ENCODE measurements at regions not wholly inside any gene's neighbourhood (a gene's known extent, or its start where the extent isn't known, plus 50 kb on each side); places are given as distances from the start of the nearest gene placed in this dataset.

GRCh38 chr3:187966636-187967406 is 187.1 kb upstream of the LPP start:
- Histone ChIP-seq H3K4me1 (peaks cover 100% of the 10 kb centered on the region), H3K4me2 (peak overlapping the region; percentile 79), H3K27me3 (no peaks in the 10 kb centered on the region), H3K27ac (peak overlapping the region; percentile 92), H4K20me1 (no peaks in the 10 kb centered on the region), H3K36me3 (no peaks in the 10 kb centered on the region), H3K9me3 (no peaks in the 10 kb centered on the region), H3K9ac (peak overlapping the region; percentile 58), H3K4me3 (no peak overlapping the region)
- no peak for TF ChIP-seq Cebpa-rat (IDR thresholded peaks at IDR 0.05)

- no peaks in the 10 kb centered on the region for H4K20me1 ChIP-seq
- H3K4me2 ChIP-seq: peak overlapping the region; percentile 79
- H3K4me1 ChIP-seq: peaks cover 100% of the 10 kb centered on the region
- H3K4me3 ChIP-seq: no peak overlapping the region
- no peaks in the 10 kb centered on the region for H3K9me3 ChIP-seq
- no peaks in the 10 kb centered on the region for H3K27me3 ChIP-seq
- TF ChIP-seq Cebpa-rat (IDR thresholded peaks at IDR 0.05): no peak
- H3K36me3 ChIP-seq: no peaks in the 10 kb centered on the region
- H3K9ac ChIP-seq: peak overlapping the region; percentile 58; the same call in 1 of the 2 replicates
- peak overlapping the region; percentile 92 for H3K27ac ChIP-seq
These were observed 186.0 kb upstream of the LPP start for GRCh38 chr3:187967993-187968392.

- H3K4me3 ChIP-seq: peak overlapping the region; percentile 13; the same call in 1 of the 2 replicates
- H3K27ac ChIP-seq: peak overlapping the region; percentile 92
- H3K4me1 ChIP-seq: peaks cover 100% of the 10 kb centered on the region
- H3K27me3 ChIP-seq: no peaks in the 10 kb centered on the region
- peak overlapping the region; percentile 36; the same call in 1 of the 2 replicates for H3K9ac ChIP-seq
- TF ChIP-seq Cebpa-rat (IDR thresholded peaks at IDR 0.05): no peak
- H3K9me3 ChIP-seq: no peaks in the 10 kb centered on the region
- no peaks in the 10 kb centered on the region for H4K20me1 ChIP-seq
- H3K36me3 ChIP-seq: no peaks in the 10 kb centered on the region
- H3K4me2 ChIP-seq: peak overlapping the region; percentile 79
These were observed 184.9 kb upstream of the LPP start for GRCh38 chr3:187968883-187969580.

GRCh38 chr3:187969581-187969950 is 184.4 kb upstream of the LPP start:
- H3K9ac ChIP-seq: peak overlapping the region; percentile 36; the same call in 1 of the 2 replicates
- H3K36me3 ChIP-seq: no peaks in the 10 kb centered on the region
- TF ChIP-seq Cebpa-rat (IDR thresholded peaks at IDR 0.05): no peak
- H3K4me2 ChIP-seq: peak overlapping the region; percentile 79
- no peaks in the 10 kb centered on the region for H3K27me3 ChIP-seq
- peak overlapping the region; percentile 92 for H3K27ac ChIP-seq
- no peaks in the 10 kb centered on the region for H4K20me1 ChIP-seq
- no peaks in the 10 kb centered on the region for H3K9me3 ChIP-seq
- H3K4me3 ChIP-seq: peak overlapping the region; percentile 13; the same call in 1 of the 2 replicates
- H3K4me1 ChIP-seq: peaks cover 100% of the 10 kb centered on the region

- H3K4me3 ChIP-seq: no peak overlapping the region
- no peak for TF ChIP-seq Cebpa-rat (IDR thresholded peaks at IDR 0.05)
- peak overlapping the region; percentile 79 for H3K4me2 ChIP-seq
- H4K20me1 ChIP-seq: no peaks in the 10 kb centered on the region
- H3K9me3 ChIP-seq: no peaks in the 10 kb centered on the region
- H3K27me3 ChIP-seq: no peaks in the 10 kb centered on the region
- H3K27ac ChIP-seq: peak overlapping the region; percentile 92
- H3K9ac ChIP-seq: peak overlapping the region; percentile 36; the same call in 1 of the 2 replicates
- H3K4me1 ChIP-seq: peaks cover 100% of the 10 kb centered on the region
- H3K36me3 ChIP-seq: no peaks in the 10 kb centered on the region
These were observed 183.9 kb upstream of the LPP start for GRCh38 chr3:187970106-187970505.

GRCh38 chr3:187971629-187972028 is 182.3 kb upstream of the LPP start:
- Histone ChIP-seq H3K4me3 (no peak overlapping the region), H3K27me3 (no peaks in the 10 kb centered on the region), H3K4me1 (peaks cover 100% of the 10 kb centered on the region), H3K9ac (no peak overlapping the region), H3K4me2 (peak overlapping the region; percentile 79), H3K27ac (peak overlapping the region; percentile 92), H3K9me3 (no peaks in the 10 kb centered on the region), H4K20me1 (no peaks in the 10 kb centered on the region), H3K36me3 (no peaks in the 10 kb centered on the region)
- no peak for TF ChIP-seq Cebpa-rat (IDR thresholded peaks at IDR 0.05)

GRCh38 chr3:187972454-187972853 is 181.5 kb upstream of the LPP start:
- Histone ChIP-seq H3K27ac (peak overlapping the region; percentile 92; the same call in 1 of the 2 replicates), H3K9me3 (peaks cover under 1% of the 10 kb centered on the region; the same call in 1 of the 2 replicates), H3K27me3 (no peaks in the 10 kb centered on the region), H3K4me1 (peaks cover 99% of the 10 kb centered on the region), H3K36me3 (no peaks in the 10 kb centered on the region), H4K20me1 (no peaks in the 10 kb centered on the region), H3K4me3 (no peak overlapping the region), H3K4me2 (peak overlapping the region; percentile 79), H3K9ac (no peak overlapping the region)
- TF ChIP-seq Cebpa-rat (IDR thresholded peaks at IDR 0.05): no peak

GRCh38 chr3:187973977-187974870 is 179.7 kb upstream of the LPP start:
- Histone ChIP-seq H4K20me1 (no peaks in the 10 kb centered on the region), H3K27me3 (no peaks in the 10 kb centered on the region), H3K9ac (no peak overlapping the region), H3K4me3 (no peak overlapping the region), H3K4me1 (peaks cover 99% of the 10 kb centered on the region), H3K36me3 (no peaks in the 10 kb centered on the region), H3K27ac (peak overlapping the region; percentile 43; the same call in 1 of the 2 replicates), H3K9me3 (peaks cover 6% of the 10 kb centered on the region; the same call in 1 of the 2 replicates), H3K4me2 (peak overlapping the region; percentile 79)
- no peak for TF ChIP-seq Cebpa-rat (IDR thresholded peaks at IDR 0.05)

GRCh38 chr3:187974871-187975271 is 179.1 kb upstream of the LPP start:
- no peaks in the 10 kb centered on the region for H4K20me1 ChIP-seq
- H3K27ac ChIP-seq: peak overlapping the region; percentile 74; the same call in 1 of the 2 replicates
- no peaks in the 10 kb centered on the region for H3K36me3 ChIP-seq
- H3K9ac ChIP-seq: 0 out of 2 replicates have a peak overlapping the region, but pooled peaks have one; percentile 59
- H3K4me3 ChIP-seq: no peak overlapping the region
- H3K9me3 ChIP-seq: peaks cover 6% of the 10 kb centered on the region; the same call in 1 of the 2 replicates
- H3K4me1 ChIP-seq: peaks cover 99% of the 10 kb centered on the region
- H3K27me3 ChIP-seq: no peaks in the 10 kb centered on the region
- peak overlapping the region; percentile 79 for H3K4me2 ChIP-seq
- no peak for TF ChIP-seq Cebpa-rat (IDR thresholded peaks at IDR 0.05)

Data from BLaER1 (cell line).